Mucosa of gallbladder (tissue), 1 donor: ENCODE measurements at regions not wholly inside any gene's neighbourhood (a gene's known extent, or its start where the extent isn't known, plus 50 kb on each side); places are given as distances from the start of the nearest gene placed in this dataset.
"Not testable (repeated sequence)": the region's sequence is repeated elsewhere in the genome, so short reads cannot be mapped to it uniquely, and the experiment has no call there.

Experiments used
- DNase-seq: peaks from one replicate; pipeline ENCODE4 v3.0.0-alpha.2; 2020; ENCODE audit warnings: low spot score
- donor health status: DM: no; HTN: no; CAD: no.

- DNase-seq = no peak
These were observed 105.3 kb upstream of the C2CD4B start for GRCh38 chr15:62270216-62270921.

- DNase-seq = no peak
These were observed 107.2 kb upstream of the C2CD4B start for GRCh38 chr15:62272290-62272689.

GRCh38 chr15:62275831-62276230 is 110.7 kb upstream of the C2CD4B start:
- peak; percentile 82 for DNase-seq

- no peak for DNase-seq
These were observed 112.8 kb upstream of the C2CD4B start for GRCh38 chr15:62277816-62278394.

GRCh38 chr15:62278534-62278933 is 113.4 kb upstream of the C2CD4B start:
- no peak for DNase-seq

- no peak for DNase-seq
These were observed 114.0 kb upstream of the C2CD4B start for GRCh38 chr15:62279041-62279440.

GRCh38 chr15:62280625-62281024 is 115.5 kb upstream of the C2CD4B start:
- no peak for DNase-seq

- not testable (repeated sequence) for DNase-seq
These were observed 116.7 kb upstream of the C2CD4B start for GRCh38 chr15:62281801-62282200.

GRCh38 chr15:62287066-62287857 is 122.2 kb upstream of the C2CD4B start:
- no peak for DNase-seq

- no peak for DNase-seq
These were observed 123.4 kb upstream of the C2CD4B start for GRCh38 chr15:62288361-62289017.

GRCh38 chr15:62291262-62291661 is 126.2 kb upstream of the C2CD4B start:
- DNase-seq = no peak

- DNase-seq = no peak
These were observed 131.8 kb upstream of the C2CD4B start for GRCh38 chr15:62296756-62297507.

GRCh38 chr15:62297522-62297921 is 132.4 kb upstream of the C2CD4B start:
- DNase-seq = no peak

- DNase-seq = no peak
These were observed 132.8 kb upstream of the C2CD4B start for GRCh38 chr15:62297933-62298332.

- no peak for DNase-seq
These were observed 133.7 kb upstream of the C2CD4B start for GRCh38 chr15:62298811-62299210.

GRCh38 chr15:62299541-62299940 is 134.5 kb upstream of the C2CD4B start:
- DNase-seq = no peak

- no peak for DNase-seq
These were observed 137.0 kb upstream of the C2CD4B start for GRCh38 chr15:62301993-62302675.

GRCh38 chr15:62306851-62307504 is 141.9 kb upstream of the C2CD4B start:
- DNase-seq = peak; percentile 59

GRCh38 chr15:62307551-62307950 is 142.5 kb upstream of the C2CD4B start:
- DNase-seq = no peak

- no peak for DNase-seq
These were observed 151.5 kb upstream of the C2CD4B start for GRCh38 chr15:62316413-62317060.
